Stimulated activated CD4-positive, alpha-beta T cell treated with anti-CD3 and anti-CD28 coated beads, Interleukin-4, amount 100 ng/mL, for 48 hours (primary cell): ENCODE measurements at regions not wholly inside any gene's neighbourhood (a gene's known extent, or its start where the extent isn't known, plus 50 kb on each side); places are given as distances from the start of the nearest gene placed in this dataset.
"Not testable (repeated sequence)": the region's sequence is repeated elsewhere in the genome, so short reads cannot be mapped to it uniquely, and the experiment has no call there.

ENCODE experiments used
- DNase-seq, 2 donors: peaks; one replicate each; pipeline ENCODE4 v3.0.0-alpha.2; 2020; ENCODE audit warnings: low read depth in 2 of 2

DNA sequence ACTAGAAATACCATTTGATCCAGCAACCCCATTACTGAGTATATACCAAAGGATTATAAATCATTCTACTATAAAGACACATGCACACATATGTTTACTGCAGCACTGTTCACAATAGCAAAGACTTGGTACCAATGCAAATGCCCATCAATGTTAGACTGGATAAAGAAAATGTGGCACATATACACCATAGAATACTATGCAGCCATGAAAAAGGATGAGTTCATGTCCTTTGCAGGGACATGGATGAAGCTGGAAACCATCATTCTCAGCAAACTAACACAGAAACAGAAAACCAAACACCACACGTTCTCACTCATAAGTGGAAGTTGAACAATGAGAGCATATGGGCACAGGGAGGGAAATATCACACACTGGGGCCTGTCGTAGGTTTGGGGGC is 106.0 kb downstream of the SPATA18 start:
- DNase-seq = not testable (repeated sequence)

- DNase-seq = no peak
Observed at GRCh38 chr4:52157641-52158316, 106.7 kb downstream of the SPATA18 start.

DNA sequence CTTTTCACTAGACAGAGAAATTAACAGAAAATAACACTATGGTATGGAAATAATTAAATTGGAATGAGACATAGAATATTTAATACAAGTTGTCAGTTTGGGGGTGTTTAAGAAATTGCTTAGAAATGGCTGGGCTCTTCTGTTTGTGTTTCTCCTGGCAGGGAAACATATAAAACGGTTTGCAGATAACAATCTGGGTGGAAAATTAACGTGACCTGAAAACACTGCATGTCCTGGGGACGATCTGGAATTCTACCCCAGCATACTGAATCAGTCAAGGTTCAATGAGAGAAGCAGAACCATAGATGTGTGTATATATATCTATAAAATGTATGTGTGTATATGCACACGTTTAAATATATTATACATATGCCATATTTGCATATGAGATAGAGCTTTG is 109.8 kb downstream of the SPATA18 start:
- no peak for DNase-seq

DNA sequence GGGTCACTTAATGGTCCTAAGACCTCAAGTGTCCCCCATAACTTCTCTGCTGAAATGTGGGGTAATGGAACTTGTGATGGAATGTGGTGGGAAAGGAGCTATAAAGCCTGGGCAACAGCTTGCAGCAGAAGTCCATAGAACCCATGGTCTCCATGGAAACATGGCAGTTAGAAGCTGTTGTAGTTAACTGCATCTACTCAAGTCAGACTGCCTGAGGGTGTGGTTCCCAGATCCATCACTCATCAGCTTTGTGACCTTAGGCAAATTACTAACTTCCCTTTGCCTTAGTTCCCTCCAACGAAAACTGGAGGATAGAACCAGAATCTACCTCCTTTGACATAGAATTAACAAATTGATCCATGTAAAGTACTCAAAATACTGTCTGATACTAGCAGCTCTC is 113.0 kb downstream of the SPATA18 start:
- no peak for DNase-seq

GRCh38 chr4:52172166-52172565 is 121.1 kb downstream of the SPATA18 start:
- no peak for DNase-seq

GRCh38 chr4:52173470-52174045 is 122.5 kb downstream of the SPATA18 start:
- no peak for DNase-seq

- no peak for DNase-seq
Observed at GRCh38 chr4:52187603-52188002, 136.5 kb downstream of the SPATA18 start.

DNA sequence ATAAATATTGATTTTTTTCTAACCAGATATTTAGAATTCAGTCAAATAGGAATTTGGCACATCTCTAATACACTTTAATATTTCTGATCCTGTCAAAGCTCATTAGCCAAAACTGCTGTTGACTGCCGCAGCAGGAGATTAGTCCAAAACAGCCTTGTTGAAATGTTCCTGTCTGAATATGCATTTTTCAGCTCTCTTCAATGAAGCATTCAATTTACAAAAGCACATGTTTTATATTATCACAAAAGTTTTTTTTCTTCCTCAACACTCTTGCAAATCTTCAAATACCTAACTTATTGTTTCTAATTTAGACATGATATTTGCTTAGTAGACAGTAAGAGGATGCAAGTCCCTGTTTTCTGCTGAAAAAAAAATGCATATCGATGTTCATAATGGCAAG is 140.9 kb downstream of the SPATA18 start:
- DNase-seq = no peak

DNA sequence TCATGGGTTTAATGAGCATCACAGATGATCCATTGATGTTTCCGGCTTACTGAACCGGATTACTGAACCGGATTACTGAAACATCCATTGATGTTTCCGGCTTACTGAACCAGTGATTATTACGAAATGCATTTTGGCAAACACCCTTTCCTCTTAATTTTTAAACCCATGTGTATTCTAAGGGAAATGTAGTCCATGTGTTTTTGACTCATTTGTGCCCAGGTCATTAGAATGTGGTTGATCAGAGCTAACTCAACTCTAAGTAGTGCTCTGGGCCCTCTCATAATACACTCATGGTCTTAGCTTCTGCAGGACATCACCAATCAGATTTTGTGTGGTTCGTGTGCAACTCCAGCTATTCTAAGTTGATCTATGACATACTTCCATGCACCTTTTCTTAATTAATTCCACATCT is 141.6 kb downstream of the SPATA18 start:
- DNase-seq = no peak

DNA sequence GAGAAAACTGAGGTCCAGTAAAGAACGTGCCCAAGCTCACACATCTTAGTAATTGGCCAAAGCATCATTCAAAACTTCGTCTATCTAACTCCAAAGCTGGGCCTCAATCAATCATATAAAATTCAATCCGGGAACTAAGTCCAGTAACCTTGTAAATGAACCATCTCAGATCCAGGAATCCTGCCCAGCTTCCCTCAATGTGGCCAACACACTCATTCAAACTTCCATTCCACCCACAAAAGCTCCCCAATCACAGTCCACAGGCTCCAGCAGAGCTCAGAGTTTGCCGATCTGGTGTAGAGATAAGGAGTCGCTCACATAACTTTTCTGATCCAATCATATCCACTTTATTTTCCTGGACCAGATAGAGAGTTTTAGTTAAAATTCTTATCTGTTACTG is 144.8 kb downstream of the SPATA18 start:
- DNase-seq = no peak

GRCh38 chr4:52196606-52197130 is 145.6 kb downstream of the SPATA18 start:
- DNase-seq = no peak

DNA sequence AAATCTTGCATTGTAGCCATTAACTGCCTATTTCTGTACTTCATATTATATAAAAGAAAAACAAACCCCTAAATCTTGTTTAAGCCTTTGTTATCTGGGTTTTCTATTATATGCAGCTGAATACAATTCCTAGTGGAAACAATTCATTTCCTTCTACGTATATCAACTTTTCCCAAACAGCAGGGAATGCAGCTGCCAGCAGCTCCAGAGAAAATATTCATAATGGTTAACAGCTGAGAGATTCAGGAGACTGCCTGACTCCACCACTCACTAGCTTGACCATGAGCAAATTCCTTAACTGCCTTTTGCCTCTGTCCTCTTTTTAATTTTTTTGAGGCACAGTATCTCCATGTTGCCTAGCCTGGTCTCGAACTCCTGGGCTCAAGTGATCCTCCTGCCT is 146.2 kb downstream of the SPATA18 start:
- no peak for DNase-seq

DNA sequence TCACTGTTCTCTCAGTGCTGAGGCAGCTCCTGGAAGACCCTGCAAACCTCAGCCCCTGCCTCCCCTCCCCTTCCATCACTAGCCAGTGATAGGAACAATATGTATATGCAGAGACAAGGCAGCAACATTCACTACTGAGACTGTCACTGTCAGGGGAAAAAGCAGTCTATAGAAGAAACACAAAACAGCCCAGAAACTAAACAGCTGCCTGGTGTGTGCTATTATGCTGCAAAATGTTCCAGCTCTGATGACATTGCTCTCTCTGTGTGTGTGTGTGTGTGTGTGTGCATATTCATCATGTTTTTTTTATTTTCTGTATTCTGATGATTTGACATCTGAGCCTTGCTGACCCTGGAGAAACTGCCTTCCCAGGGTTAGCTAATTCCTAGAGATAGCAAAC is 147.2 kb downstream of the SPATA18 start:
- no peak for DNase-seq

DNA sequence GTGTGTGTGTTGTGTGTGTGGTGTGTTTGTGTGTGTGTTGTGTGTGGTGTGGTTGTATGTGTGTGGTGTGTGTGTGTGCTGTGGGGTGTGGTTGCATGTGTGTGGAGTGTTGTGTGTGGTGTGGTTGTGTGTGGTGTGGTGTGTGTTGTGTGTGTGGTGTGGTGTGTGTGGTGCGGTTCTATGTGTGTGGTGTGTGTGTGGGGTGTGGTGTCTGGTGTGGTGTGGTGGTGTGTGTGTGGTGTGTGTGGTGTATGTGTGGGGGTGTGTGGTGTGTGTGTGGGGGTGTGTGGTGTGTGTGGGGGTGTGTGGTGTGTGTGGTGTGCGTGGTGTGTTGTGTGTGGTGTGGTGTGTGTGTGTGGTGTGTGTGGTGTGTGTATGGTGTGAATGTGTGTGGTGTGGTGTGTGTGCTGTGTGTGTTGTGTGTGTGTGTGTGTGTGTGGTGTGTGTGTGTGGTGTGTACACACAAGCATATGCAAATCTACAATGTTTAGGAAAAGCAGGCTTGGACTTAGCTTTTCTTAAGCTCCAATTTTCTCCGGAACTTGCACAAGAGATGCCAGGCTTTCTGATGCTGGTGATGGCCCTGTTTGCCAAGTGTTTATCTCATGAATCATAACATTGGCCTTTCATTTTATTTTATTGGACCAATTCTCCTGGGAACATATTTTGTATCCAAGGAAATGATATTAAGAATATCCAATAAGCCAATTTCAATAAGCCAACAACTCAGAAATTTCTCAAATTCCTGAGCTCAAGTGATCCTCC is 148.7 kb downstream of the SPATA18 start:
- no peak for DNase-seq

DNA sequence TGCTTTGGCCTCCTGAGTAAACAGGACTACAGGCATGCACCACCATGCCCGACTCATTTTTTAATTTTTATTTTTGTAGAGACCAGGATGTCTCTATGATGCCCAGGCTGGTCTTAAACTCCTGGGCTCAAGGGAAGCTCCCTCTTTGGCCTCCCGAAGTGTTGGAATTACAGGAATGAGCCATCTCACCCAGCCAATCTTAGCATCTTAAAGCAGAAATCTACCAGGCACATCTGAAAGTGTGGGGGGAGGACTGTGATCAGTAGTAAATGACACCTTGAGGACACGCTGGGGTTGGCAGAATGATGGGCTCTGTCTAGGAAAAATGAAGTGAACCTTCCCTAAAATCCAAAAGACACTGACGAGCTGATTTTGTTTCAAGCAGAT is 149.2 kb downstream of the SPATA18 start:
- no peak for DNase-seq

DNA sequence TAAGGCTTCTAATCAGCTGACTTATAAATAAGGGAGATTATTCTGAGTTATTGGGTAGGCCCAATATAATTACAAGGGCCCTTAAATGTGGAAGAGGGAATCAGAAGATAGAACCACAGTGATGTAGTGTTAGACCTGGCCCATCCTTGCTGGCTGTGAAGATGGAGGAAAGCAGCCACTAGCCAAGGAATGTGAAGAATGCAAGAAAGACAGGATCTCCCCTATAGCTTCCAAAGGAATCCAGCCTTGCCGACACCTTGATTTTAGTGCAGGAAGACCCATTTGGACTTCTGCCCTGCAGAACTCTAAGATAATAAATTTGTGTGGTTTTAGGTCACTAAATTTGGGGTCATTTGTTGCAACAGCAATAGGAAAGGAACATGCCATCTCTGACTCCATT is 150.6 kb downstream of the SPATA18 start:
- no peak for DNase-seq

GRCh38 chr4:52202251-52202779 is 151.2 kb downstream of the SPATA18 start:
- DNase-seq = no peak

DNA sequence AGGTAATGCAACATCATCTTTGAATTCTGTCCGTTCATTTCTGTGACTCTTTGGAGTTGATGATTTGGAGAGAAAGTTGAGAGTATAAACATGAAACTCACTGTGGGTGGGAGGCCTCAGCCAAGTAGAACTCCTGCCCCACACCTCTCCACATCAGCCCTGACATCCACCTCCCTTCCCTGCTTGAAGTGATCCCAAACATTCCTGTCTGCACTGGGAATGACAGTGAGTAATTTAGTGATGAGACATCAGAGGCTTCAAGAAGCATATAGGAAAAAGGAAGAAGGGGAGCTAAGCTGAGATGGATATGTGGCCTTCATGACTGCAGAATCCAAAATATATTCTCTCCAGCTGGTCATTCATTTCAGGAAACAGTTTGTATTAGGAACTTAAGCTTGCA is 151.8 kb downstream of the SPATA18 start:
- no peak for DNase-seq

DNA sequence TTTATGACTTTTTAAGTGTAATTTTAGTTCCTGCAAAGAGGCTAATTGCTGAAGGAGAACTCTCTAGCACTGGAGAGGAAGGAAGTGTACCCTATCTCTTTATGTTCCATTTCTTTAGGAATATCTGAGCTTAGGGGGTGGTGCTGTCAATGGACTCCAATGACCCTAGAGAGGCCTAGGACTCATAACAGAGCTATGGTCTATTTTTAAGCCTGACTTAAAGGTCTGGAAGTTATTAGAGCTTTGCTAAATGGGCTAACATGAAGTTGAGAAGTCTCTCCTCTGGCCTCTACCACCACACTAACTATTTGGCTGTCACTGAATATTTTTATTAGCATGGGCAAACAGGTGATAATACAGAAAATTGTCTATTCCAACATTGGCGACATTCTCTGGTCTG is 152.2 kb downstream of the SPATA18 start:
- no peak for DNase-seq

DNA sequence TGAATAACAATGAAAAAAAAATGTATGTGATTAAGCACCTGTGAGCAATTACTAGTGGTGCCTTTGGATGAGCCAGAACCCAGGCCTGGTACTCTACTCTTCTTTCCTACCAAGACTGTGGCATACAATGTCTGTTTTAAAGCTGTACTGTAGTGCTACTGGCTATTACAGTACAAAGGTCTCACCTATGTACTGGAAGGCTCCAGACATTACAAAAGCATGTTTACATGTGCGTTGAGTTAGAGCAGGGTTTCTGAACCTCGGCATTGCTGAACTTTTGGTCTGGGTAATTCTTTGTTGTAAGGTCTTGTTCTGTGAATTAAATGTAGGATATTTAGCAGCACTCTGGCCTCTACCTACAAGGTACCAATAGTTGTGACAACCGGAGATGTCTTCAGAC is 153.8 kb downstream of the SPATA18 start:
- DNase-seq = no peak

DNA sequence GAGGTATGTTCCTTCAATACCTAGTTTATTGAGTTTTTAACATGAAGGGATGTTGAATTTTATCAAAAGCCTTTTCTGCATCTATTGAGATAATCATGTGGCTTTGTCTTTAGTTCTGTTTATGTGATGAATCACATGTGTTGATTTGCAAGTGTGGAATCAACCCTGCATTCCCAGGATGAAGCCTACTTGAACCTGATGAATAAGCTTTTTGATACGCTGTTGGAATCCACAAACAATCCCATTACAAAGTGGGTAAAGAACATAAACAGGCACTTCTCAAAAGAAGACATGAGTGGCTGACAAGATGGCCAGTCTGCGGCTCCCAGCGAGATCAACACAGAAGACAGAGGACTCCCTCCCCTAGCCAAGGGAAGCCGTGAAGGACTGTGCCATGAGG is 156.0 kb downstream of the SPATA18 start:
- not testable (repeated sequence) for DNase-seq

GRCh38 chr4:52212702-52213101 is 161.6 kb downstream of the SPATA18 start:
- no peak for DNase-seq

DNA sequence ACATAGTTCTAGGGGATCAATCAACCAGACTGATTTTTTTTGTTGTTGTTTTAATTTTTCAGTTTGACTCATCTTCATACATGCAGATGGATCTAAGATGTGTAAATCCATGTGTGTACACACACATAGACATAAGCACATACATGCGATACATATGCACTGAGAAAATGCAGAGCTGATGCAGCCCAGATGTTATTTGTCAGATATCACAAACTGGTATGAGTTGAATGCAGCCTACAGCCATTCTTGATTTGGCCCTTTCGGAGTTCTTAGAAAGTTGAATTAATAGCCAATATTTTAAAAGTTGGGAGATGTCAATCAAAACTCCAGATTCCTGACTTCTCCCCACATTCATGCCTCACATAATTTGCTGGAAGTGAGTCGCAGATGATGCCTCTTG is 180.4 kb downstream of the SPATA18 start:
- DNase-seq = no peak
